ENCODE measurements at regions not wholly inside any gene's neighbourhood (a gene's known extent, or its start where the extent isn't known, plus 50 kb on each side); places are given as distances from the start of the nearest gene placed in this dataset.

DNA sequence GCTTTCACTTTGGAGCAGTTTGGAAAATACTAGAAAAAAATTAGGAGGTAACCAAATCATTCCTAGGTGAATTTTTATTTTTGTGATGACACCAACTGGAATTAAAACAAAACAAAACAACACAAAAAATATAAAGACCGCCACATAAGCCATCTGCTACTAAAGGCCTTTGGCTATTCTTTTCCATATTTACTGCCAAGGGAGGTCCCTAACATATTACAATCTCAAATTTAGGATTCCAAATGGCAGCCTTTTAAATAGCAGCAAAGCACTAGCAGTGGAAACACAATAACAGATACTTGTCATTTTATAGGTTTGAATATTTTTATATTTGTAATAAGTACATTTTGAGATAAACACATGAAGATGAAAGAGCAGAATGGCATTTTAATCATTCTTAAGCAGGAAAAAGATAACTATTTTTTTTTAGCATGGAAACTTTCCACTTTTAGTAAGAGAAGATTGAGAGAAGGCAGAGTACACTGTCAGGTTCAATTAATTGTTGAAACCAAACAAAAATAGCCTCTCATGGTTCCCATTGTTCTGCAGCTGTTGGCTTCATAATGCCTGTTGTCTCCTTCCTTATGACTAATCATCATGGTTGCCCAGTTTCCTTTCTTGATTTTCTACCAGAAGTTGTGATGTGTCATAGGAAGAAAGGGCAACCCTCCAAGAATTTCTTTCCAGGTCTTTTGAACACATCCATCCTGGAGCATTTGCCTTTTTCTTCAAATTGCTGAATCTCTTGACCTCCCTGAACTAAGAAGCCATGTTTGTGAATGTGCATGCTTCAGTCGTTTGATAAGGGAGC, 219.0 kb upstream of the EMCN start:
- DNase-seq (ENCODE audit: low spot score) = peak; percentile 39

DNA sequence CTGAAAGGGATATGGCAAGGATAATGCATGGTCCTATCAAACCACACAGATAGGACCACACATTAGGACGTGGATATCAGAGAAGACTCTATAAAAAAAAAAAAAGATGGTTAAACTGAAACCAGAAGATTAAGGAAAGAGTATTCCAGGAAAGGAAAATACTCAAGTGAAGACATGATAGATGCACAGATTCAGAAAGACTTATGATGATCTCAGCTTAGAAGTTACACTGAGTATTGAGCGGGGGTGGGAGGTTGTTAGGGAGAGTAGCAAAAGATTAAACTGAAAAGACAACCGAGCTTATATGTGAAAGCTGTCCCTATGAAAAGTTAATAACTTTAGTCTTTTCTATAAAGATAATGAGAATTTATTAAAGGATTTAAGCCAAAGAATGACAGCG, 211.0 kb upstream of the EMCN start:
- DNase-seq (ENCODE audit: low spot score) = no peak
- no peak for FAIRE-seq

More for the DNA sequence above, 219.0 kb upstream of the EMCN start:
- FAIRE-seq = no peak

DNA sequence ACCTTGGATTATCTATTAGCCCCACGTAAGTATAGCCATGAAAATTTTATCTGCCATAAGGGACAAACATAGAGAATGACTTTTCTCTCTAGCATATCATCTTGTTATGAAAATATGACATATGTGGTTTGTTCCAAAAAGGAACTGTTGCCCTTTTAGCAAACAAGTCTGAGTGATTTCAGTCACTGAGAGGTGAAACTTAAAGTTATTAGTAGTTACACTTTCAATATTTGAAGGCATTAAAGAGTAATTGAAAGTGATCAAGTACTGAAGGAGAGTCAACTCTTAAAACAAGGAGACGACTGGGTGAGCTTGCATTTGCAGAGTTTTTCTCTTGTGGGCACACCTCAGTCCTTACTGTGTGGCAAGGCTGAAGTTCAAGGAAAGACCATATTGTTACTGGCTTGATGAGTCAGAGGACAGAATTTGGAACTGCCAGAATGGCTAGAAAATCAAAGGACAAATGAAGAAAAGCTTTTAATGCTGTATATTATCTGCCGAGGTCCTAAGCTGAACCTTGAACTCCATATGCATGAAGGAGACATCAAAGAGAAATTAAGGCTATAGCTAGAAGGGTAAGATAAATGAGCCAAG, 205.1 kb upstream of the EMCN start:
- no peak for FAIRE-seq
- DNase-seq (ENCODE audit: low spot score) = no peak

DNA sequence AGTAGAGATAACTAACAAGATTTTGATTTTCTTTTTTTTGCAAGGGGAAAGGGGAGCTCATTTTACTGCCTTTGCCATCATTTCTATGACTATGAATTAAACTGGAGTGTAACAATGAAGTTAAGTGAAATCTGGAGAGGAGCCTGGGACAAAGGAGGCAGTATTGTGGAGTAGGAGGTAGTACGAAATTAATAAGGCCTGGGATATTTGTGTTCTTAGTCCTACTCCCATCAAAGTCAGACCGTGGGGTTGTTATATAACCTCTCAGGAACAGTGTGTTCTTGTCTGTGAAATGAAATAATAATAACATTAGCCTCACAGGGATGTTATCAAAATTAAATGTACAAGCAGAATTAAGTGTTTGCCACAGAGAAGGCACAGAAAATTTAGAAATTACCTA, 204.3 kb upstream of the EMCN start:
- FAIRE-seq = no peak
- DNase-seq (ENCODE audit: low spot score) = no peak

DNA sequence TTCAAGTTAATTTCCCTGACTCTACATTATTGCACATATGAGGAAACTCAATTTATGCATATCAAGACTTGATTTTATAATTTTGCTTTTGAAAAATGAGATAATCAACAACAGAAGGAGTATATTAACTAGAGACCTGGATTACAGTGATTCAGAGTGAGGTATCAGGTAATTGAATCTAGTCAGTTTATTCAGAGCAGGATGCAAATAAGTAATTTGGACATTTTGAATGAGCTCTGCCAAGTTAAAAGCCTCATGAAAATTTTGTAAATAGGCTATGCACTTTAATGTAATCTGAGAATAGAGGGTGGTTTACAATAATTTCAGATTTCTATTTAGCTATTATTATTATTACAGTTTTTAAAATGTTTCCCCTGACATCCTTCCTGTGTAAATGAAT, 203.7 kb upstream of the EMCN start:
- no peak for FAIRE-seq

DNA sequence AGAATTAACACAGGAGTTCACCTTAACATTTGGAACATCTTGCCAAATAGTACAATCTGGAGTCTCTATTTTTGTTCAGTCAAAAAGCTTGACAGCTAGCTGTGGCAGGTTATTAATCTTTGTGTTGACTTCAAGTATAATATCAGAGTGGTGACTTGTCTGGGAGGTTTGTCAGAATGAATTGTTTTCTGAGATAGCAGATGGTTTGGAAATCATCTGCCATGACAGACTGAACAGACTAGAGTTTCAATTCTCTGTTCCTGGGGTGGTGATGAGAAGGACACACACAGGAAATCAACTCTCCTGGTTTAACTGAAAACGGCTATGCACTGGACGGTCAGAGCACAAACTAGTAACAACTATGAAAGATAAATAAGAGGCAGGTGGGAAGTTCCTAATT, 203.3 kb upstream of the EMCN start:
- no peak for FAIRE-seq
- DNase-seq (ENCODE audit: low spot score) = no peak

More for the DNA sequence above, 203.7 kb upstream of the EMCN start:
- DNase-seq (ENCODE audit: low spot score) = no peak

DNA sequence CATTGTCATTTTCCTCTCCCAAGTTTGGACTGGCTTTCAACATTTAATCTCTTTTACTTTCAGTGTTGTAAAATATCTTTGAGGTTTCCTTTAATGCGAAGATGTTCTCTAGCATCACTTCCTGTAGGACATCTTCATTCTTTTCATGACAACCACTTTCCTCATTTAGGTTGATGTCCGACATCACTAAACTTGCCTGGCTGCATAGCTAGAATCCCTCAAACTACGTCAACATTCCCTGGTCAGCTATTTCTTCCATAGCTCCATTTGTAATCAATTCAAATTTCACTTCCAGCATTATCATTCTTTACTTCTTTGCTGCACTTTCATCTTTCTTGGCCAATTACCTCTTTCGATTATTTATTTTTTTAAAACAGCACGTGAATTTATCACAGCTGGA, 198.6 kb upstream of the EMCN start:
- no peak for DNase-seq (ENCODE audit: low spot score)
- no peak for FAIRE-seq

DNA sequence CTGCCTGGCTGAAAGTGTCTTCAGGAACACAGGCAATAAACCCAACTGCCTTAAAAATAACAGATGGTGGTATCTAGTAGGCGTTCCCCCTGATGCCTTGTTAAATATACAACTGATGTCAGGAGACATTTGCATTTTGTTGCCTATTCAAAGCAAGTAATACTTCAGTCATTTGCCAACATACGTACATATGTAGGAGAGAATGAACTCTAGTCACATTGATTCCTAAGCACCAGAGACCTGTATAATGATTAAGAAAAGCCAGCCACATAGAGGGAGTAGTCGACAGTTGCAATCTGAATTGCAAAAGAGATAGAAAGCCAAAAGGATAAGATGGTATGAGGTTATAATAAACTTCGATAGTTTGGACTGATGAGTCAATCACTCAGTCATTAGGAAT, 191.0 kb upstream of the EMCN start:
- no peak for FAIRE-seq
- DNase-seq (ENCODE audit: low spot score) = no peak

DNA sequence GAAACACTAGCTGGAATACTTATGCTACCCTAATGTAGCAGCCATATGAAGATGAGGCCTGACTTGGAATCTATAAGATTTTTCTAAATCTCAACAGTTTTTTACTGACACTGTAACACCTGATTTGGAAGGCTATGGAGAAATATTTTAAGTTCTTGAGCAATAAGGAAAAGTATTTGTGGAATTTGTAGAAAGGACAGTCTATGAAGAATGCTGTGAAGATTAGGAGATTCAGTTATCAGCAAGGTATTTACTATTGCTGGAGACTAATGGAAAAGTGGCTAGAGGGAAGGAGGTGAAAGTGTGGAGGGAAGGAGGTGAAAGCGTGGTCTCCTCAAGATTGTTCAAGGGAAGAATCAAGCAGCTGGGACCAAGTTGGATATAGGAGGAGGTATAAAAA, 190.0 kb upstream of the EMCN start:
- no peak for FAIRE-seq
- no peak for DNase-seq (ENCODE audit: low spot score)

DNA sequence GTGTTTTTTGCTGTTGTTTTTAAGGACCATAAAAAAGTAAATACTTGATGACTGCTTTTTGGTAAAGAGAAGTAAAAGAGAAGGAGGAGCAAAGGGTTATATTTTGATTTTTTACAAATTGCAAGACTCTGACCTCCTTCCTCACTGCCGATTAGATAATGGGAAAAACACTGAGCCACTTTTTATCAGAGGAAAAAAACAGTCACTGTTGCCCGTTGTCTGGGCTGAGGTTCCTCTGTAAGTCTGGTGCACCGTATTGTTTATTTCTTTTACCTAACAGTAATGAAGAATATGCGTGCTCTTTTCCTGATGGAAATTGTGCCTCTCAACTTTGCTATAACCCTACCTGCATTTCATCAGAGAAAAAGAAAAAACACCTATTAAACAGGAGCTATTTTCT, 178.7 kb upstream of the EMCN start:
- DNase-seq (ENCODE audit: low spot score) = no peak
- FAIRE-seq = no peak

DNA sequence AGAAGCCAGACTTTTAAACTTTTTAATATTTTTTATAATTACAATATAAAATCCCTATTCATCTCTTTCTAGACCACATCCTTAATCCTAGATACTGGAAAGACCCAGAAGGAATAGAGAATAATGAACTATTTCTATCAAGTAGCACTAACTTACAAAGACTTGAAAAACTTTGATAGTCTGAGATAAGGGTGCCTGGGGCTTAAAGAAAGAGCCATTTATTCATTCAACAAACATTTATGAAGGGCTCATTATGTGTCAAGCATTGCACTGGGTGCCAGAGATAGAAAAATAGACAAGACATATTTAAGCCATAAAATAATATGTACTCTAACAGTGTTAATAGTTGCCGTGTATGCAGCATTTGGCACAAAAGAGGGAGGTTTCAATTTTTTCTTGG, 178.0 kb upstream of the EMCN start:
- no peak for DNase-seq (ENCODE audit: low spot score)
- no peak for FAIRE-seq

DNA sequence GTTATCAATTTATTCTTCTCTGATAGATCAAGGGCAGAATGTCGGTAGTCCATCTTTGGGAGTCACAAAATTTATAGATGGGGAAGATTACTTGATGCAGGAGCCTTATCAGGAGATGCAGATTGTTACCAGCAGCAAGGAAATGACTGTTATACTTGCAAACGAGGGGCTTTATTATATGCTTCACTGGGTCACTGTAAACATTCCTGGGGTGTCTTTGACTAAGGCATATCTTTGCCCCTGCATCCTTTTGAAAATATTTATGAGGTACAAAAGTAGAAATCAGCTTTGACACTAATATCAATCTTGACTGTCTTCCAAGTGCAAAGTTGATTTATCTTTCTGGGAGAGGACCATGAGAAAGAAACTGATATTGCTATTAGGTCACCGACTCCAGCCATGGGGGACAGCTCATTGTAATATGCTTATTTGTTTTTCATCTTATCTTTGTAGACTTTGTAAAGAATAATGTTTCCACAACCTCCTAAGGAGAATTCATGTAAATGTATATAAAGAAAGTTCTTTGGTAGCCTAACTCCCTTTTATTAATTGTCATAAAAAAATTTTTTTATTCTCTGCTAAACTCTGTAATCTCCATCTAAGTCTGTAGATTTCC, 177.3 kb upstream of the EMCN start:
- DNase-seq (ENCODE audit: low spot score) (no peak), FAIRE-seq (no peak)

DNA sequence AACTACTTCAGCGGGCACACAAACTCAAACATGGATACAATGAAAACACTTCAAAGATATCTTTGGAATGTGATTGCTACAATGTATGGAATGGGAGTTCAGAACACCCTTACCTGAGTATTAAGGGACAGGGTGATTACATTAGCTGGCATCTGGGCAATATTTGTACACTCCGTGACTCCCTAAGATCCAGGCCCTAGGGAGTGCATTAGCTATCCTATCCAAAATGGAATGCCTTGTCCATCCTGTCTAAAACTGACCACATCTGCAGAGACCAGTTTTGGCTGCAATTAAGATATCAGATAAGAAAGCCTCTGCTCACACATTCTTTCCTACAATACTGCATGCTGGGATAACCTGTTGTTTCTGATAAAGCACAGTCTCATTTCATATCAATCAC, 176.6 kb upstream of the EMCN start:
- no peak for FAIRE-seq

DNA sequence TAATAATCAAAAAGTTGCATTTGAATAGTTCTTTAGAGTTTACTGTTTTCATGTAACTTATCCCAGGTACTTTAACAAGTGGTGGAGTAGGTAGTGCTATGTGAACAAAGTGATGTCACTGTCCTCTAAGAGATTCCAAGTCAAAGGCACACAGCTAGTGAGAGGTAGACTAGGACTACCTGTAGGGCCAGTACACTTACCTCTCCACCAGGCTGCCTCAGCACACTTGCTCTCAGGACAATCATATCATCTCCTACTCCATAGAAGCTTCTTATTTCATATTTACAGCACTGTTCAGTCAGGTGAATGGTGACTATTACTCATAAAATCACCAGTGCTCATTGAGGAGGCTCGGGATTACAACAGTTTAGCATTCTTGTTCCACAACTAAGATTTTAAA, 173.0 kb upstream of the EMCN start:
- FAIRE-seq (no peak), DNase-seq (ENCODE audit: low spot score) (no peak)

More for the DNA sequence above, 176.6 kb upstream of the EMCN start:
- DNase-seq (ENCODE audit: low spot score) = no peak

DNA sequence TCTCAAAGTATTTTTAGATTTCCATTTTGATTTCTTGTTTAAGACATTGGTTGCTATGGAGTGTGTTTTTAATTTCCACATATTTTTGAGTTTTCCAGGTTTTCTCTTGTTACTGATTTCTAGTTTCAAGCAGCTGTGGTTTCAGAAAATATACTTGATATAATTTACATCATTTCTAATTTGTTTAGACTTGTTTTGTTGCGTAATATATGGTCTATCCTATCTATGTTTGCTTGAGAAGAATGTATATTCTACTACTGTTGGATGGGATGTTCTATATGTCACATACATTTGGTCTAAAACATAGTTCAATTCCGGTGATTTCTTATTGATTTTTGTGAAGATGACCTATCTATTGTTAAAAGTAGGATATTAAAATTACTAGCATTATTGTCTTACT, 170.5 kb upstream of the EMCN start:
- no peak for FAIRE-seq
- no peak for DNase-seq (ENCODE audit: low spot score)

DNA sequence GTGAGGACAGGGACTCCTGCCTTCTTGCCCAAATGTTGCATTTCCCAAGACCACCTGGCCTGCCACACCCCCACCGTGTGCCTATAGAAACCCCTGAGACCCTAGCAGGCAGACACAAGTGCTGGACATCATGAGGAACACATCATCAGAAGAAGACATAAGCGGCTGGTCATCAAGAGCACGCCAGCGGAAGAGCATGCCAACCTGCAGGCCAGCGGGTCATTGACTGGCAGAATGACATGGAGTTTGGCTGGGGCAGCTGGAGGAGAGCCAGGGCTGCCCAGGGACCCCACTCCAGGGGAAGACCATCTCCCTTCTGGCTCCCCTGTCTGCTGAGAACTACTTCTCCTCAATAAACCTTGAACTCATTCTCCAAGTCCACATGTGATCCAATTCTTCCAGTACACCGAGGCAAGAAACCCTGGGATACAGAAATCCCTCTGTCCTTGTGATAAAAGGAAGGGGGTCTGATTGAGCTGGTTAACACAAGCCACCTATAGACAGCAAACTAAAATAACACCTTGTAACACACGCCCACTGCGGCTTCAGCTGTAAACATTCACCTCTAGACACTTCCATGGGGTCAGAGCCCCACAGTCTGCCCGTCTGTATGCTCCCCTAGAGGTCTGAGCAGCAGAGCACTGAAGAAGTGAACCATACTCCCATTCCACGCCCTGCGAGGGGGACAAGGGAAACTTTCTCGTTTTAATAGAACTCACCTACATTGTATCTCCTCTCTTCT, 164.8 kb upstream of the EMCN start:
- DNase-seq (ENCODE audit: low spot score) (no peak), FAIRE-seq (no peak)

DNA sequence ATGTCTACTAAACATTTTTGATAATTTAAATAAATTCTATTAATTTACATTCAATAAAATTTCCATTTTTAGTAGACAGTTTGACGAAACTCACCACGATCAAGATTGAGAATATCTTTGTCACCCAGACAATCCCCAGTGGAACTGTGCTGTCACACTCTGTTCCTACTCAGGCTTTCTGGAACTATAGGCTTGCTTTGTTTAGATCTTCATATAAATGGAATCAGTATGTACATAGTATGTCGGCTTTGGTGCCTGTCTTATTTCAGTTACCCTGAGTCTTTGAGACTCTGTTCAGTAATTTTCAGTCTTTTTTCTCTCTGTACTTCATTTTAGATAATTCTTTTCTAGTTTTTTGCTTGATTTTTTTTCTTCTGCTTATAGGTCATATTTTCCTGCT, 163.5 kb upstream of the EMCN start:
- no peak for FAIRE-seq
- no peak for DNase-seq (ENCODE audit: low spot score)

DNA sequence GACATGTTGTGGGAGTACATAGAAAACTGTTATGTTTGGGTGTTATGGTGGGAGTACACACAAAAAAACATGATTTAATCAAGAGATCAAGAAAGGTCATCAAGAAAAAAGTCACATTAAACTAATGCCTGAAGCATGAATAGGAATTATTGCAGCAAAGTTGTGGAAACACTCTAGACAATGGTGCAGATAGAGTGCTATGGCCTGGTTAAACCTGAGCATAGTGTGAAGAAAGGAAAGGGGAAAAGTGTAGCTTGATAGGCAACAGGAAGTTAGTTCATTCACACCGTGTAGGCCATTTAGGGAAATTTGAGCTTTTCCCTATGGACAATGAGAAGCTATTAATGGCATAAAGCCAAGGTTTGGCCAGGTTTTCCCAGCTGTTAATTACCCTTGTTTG, 162.1 kb upstream of the EMCN start:
- FAIRE-seq (no peak), DNase-seq (ENCODE audit: low spot score) (no peak)

DNA sequence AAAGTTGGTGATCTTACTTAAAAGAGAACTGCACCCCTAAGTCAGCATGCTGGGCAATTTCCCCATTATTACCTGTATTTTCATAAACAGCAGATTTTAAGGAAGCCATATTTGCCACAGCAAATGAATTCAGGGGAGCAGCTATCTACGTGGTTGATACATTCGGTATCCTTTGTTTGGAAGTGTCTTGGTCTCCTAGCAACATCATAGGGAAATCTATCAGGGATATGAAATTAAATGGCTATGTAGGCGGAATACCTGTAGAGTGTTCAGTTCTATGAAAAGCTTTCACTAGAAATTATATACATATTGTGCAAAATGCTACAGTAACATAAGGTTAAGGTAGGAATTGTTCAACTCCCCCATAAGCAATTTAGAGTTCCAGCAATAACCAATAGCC, 157.2 kb upstream of the EMCN start:
- FAIRE-seq = no peak
- no peak for DNase-seq (ENCODE audit: low spot score)

DNA sequence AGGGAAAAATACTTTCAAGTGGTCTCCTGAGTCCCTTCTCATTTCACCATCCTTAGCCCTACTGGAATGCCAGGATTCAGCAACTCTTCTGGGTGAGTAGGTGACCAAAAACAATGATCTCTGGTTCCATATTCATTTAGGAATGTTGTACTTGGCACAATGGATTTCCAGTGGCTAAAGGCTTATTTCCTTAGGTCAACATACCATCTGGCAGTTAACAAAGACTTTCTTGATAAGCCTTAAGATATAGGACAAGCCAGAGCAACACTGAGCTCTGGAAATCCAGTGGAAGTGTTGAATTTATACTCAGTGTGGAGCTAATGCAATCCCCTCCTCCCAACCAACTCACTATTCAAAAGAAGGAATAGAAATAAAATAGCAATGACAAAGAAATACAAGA, 139.4 kb upstream of the EMCN start:
- FAIRE-seq = no peak

DNA sequence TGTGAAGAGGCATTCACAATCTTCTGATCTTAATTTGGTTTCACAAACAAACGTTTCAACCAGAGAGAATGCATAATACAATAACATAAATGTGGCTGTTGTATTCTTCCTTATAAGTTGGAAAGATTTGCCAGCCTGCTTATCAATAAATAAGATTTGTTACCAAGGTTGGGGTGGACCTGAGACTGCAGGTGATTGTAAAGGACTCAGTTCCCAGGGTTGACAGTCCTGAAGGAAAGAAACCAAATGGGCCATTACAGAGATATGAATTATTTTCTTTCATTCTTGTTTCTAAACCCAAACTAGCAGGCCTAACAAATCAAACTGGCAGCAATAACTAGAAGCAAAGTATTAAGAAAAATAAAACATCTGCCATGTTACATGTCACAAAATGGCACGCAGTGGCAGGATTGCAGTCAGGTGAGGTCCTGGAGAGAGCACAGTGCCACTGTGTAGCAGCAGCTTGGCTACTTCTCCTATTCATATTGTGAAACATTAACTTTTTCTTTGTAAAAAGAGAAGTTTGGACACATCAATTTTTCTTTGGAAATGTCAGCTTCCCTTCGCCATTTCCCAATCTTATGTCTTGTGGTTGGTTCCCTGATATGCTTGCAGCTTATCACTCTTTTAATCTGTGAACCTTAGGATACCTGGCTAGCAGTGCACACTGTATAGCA, 133.8 kb upstream of the EMCN start:
- FAIRE-seq (no peak), DNase-seq (ENCODE audit: low spot score) (no peak)

More for the DNA sequence above, 139.4 kb upstream of the EMCN start:
- no peak for DNase-seq (ENCODE audit: low spot score)

DNA sequence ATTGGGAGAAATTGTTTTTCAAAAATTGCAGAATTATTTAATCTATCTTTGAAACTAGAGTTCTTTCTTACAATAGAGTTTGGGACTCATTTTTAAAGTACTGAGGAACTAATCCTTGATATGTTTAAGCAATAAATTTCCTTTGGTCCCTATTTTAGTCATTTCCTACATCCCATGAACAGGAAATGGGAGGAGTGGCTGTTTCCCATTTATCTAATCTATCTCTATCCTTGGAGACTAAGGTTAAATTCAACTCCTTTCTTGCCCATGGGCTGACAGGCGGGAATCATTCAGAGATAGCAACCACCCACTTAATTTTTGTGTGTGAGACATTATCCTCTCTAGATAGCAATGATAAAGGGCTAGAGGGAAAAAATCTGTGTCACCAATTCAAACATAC, 131.6 kb upstream of the EMCN start:
- FAIRE-seq (no peak), DNase-seq (ENCODE audit: low spot score) (no peak)
